ENCODE measurements at regions not wholly inside any gene's neighbourhood (a gene's known extent, or its start where the extent isn't known, plus 50 kb on each side); places are given as distances from the start of the nearest gene placed in this dataset.
"Not testable (repeated sequence)": the region's sequence is repeated elsewhere in the genome, so short reads cannot be mapped to it uniquely, and the experiment has no call there.

DNA sequence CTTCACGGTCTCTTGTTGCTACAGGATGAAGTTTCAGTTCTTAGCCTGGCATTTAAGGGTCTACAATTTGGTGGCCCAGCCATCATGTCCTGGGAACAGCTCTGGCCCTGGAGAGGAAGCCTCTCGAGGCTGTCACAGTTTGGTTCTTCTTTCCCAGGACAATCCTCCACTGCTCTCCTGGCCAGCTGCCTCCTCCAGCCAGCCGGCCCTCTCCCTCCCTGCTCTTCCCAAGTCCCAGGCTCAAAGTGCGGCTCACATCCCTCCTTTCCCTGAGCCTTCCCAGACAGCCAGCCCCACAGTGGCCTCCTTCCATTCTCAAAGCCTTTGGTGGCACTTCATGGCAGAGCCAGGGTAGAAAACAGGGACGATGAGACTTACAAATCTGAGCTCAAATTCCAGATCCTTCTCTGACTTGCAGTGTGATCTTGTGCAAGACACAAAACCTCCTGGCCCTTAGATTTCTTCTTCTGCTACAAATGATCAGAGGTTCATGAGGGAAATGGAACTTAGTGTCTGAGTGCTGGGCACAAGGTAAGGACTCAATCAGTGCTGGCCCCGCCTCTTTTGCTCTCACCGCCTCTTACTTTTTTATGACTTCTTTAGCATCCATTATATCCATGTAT is 223.8 kb upstream of the ECI2 start:
- no peak overlapping the region for H3K27ac ChIP-seq
- no peaks in the 10 kb centered on the region for H4K20me1 ChIP-seq (ENCODE audit: insufficient read depth)
- no peak overlapping the region for H3K9ac ChIP-seq

DNA sequence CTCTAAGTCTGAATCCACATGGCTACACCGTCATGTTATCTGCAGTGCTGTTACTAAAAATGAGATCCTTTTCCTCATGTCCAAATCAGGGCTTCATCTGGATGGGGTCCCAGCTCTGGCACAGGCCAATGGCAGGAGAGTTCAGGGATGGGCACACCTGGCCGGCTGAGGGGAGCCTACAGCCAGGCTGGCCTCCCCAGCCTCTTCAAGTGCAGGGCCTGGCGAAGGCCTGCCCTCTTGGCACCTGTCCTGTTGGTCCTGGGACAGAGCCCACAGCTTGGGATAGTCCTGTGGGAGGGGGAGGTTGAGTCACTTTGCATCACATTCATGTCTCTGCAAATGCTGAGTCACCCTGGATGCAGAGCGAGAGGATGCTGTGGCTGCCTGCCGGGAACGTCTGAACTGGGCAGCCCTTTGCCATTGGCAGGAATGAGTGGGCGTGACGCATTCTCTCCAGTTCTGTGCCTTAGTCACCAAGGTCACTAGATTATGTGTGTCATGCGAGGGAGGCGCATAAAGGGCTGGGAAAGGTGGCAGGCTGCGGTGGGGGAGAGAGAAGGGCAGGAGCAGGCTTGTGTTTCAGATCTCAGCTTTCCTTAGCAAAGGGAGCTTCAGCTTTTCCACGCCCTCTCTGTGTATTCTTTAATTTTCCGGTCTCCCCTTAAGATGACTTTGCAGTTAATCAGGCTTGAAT is 223.2 kb upstream of the ECI2 start:
- no peak overlapping the region for H3K4me3 ChIP-seq (IDR thresholded peaks at IDR 0.05; ENCODE audit: insufficient read depth, low read depth, low read length)
- H3K27ac ChIP-seq: no peak overlapping the region
- TF ChIP-seq, protein P1, sequence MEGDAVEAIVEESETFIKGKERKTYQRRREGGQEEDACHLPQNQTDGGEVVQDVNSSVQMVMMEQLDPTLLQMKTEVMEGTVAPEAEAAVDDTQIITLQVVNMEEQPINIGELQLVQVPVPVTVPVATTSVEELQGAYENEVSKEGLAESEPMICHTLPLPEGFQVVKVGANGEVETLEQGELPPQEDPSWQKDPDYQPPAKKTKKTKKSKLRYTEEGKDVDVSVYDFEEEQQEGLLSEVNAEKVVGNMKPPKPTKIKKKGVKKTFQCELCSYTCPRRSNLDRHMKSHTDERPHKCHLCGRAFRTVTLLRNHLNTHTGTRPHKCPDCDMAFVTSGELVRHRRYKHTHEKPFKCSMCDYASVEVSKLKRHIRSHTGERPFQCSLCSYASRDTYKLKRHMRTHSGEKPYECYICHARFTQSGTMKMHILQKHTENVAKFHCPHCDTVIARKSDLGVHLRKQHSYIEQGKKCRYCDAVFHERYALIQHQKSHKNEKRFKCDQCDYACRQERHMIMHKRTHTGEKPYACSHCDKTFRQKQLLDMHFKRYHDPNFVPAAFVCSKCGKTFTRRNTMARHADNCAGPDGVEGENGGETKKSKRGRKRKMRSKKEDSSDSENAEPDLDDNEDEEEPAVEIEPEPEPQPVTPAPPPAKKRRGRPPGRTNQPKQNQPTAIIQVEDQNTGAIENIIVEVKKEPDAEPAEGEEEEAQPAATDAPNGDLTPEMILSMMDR (conservative IDR thresholded peaks at IDR 0.05; ENCODE audit: low read depth, low read length): no peak
- no peaks in the 10 kb centered on the region for H3K27me3 ChIP-seq (ENCODE audit: insufficient read depth, low read depth)
- H3K4me1 ChIP-seq (ENCODE audit: low read depth, poor library complexity, severe bottlenecking): no peaks in the 10 kb centered on the region
- H4K20me1 ChIP-seq (ENCODE audit: insufficient read depth): no peaks in the 10 kb centered on the region
- no peak overlapping the region for H3K4me2 ChIP-seq
- no peaks in the 10 kb centered on the region for H3K36me3 ChIP-seq (ENCODE audit: insufficient read depth)
- no peak overlapping the region for H3K9ac ChIP-seq
- no peak overlapping the region for H2AFZ ChIP-seq (ENCODE audit: low read depth)
- H3K79me2 ChIP-seq (ENCODE audit: insufficient read depth, low read depth): no peaks in the 10 kb centered on the region

More for the DNA sequence above, 223.8 kb upstream of the ECI2 start:
- no peak overlapping the region for H2AFZ ChIP-seq (ENCODE audit: low read depth)
- H3K36me3 ChIP-seq (ENCODE audit: insufficient read depth): no peaks in the 10 kb centered on the region
- no peaks in the 10 kb centered on the region for H3K4me1 ChIP-seq (ENCODE audit: low read depth, poor library complexity, severe bottlenecking)
- no peaks in the 10 kb centered on the region for H3K79me2 ChIP-seq (ENCODE audit: insufficient read depth, low read depth)
- no peaks in the 10 kb centered on the region for H3K27me3 ChIP-seq (ENCODE audit: insufficient read depth, low read depth)
- no peak overlapping the region for H3K4me3 ChIP-seq (IDR thresholded peaks at IDR 0.05; ENCODE audit: insufficient read depth, low read depth, low read length)
- no peak overlapping the region for H3K4me2 ChIP-seq
- TF ChIP-seq, protein P1 (conservative IDR thresholded peaks at IDR 0.05; ENCODE audit: low read depth, low read length): no peak

DNA sequence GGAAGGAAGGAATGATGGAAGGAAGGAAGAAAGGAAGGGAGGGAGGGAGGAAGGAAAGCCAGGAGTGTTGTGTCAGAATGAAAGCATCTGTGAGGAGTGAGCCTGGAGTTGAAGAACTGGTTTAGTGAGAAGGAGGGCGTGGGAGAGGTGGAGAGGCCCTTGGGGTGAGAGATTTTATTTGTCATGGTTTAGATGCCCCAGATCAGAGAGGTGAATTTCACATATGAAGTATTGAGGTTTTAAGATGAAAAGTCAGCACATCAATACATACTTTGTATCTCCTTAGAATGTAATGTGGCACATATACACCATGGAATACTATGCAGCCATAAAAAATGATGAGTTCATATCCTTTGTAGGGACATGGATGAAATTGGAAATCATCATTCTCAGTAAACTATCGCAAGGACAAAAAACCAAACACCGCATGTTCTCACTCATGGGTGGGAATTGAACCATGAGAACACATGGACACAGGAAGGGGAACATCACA is 222.3 kb upstream of the ECI2 start:
- not testable (repeated sequence) for H4K20me1 ChIP-seq (ENCODE audit: insufficient read depth); H3K27me3 ChIP-seq (ENCODE audit: insufficient read depth, low read depth); H3K79me2 ChIP-seq (ENCODE audit: insufficient read depth, low read depth); H3K4me1 ChIP-seq (ENCODE audit: low read depth, poor library complexity, severe bottlenecking); H3K27ac ChIP-seq; H3K9ac ChIP-seq; H3K4me2 ChIP-seq; H2AFZ ChIP-seq (ENCODE audit: low read depth); H3K4me3 ChIP-seq (IDR thresholded peaks at IDR 0.05; ENCODE audit: insufficient read depth, low read depth, low read length); H3K36me3 ChIP-seq (ENCODE audit: insufficient read depth)

DNA sequence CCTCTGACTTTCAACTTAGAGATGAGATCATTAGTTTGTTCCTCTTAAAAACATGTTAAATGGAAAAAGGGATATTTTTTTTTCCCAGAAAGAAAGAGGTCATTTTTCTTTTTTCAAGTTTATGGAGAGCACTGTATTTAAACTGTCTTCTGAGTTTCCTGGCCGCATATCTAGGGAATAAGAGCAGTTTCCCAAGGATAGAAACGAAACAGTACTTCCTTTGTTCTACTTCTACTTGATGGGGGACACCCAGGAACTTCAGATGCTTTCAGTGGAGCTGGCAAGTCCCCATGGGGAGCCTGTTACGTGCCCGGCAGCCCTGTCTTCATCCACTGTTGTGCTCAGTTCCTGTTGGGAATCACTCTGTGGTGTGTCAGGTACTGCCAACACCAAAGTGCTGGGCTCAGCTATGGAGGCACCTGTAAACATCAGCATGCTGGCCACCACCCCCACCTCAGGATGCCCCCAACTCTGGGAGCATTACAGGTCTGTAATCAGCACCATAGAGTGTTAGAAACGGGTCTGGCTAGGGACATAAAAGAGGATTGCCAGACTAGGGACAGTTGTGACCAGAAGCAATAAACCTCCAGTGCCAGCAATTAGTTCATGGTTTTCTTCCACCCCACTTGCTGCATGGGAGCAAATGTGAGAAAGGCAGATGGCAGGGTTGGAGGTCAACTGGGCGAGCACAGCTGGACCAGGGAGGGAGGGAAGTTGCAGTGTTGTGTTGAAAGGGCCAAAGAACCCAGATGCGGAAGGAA is 221.7 kb upstream of the ECI2 start:
- H3K27ac ChIP-seq: no peak overlapping the region
- no peak overlapping the region for H3K4me3 ChIP-seq (IDR thresholded peaks at IDR 0.05; ENCODE audit: insufficient read depth, low read depth, low read length)
- H4K20me1 ChIP-seq (ENCODE audit: insufficient read depth): no peaks in the 10 kb centered on the region
- H3K27me3 ChIP-seq (ENCODE audit: insufficient read depth, low read depth): no peaks in the 10 kb centered on the region
- no peaks in the 10 kb centered on the region for H3K36me3 ChIP-seq (ENCODE audit: insufficient read depth)
- no peak overlapping the region for H3K9ac ChIP-seq
- no peaks in the 10 kb centered on the region for H3K79me2 ChIP-seq (ENCODE audit: insufficient read depth, low read depth)
- H2AFZ ChIP-seq (ENCODE audit: low read depth): no peak overlapping the region
- no peaks in the 10 kb centered on the region for H3K4me1 ChIP-seq (ENCODE audit: low read depth, poor library complexity, severe bottlenecking)
- TF ChIP-seq, protein P1 (conservative IDR thresholded peaks at IDR 0.05; ENCODE audit: low read depth, low read length): no peak
- no peak overlapping the region for H3K4me2 ChIP-seq

Measured in KMS-11 (cell line).